HepG2 (cell line): ENCODE measurements at regions not wholly inside any gene's neighbourhood (a gene's known extent, or its start where the extent isn't known, plus 50 kb on each side); places are given as distances from the start of the nearest gene placed in this dataset.

ENCODE experiments used
- ATAC-seq: fragments of 200-7000 bp; cut with Tn5 transposase; 3 replicates; pipeline ENCODE4 v1.9.1; 2020; ENCODE audit warnings: mild to moderate bottlenecking, moderate library complexity
- BruUV-seq: library from RNA; stranded (reverse); fragments of 400-500 nt; replicated peaks from 2 replicates; lab custom pipeline; 2021; lab: Mats Ljungman, UMichigan
- CTCF ChIA-PET: fragments of 300-600 bp; formaldehyde crosslinking; extraction: SDS; loops from one replicate; lab custom pipeline; 2021; ENCODE audit warnings: low total read pairs, inconsistent platforms, low intra/inter-chr PET ratio; lab: Yijun Ruan, JAX
- POLR2A ChIA-PET: fragments of 350-600 bp; sonication (Branson Sonifier 250); formaldehyde crosslinking; loops from one replicate; lab custom pipeline; 2020; ENCODE audit warnings: antibody characterized with exemption, inconsistent platforms; lab: Yijun Ruan, JAX
- DNase-seq: peaks from one replicate; pipeline ENCODE4 v3.0.0-alpha.2; 2015; ENCODE audit warnings: low spot score
- FAIRE-seq: peaks from 3 replicates; lab custom pipeline; 2011; peaks lifted over from hg19 to GRCh38; lab: Jason Lieb, UNC
- H2AFZ ChIP-seq: one replicate; pipeline ENCODE4 v1.6.1; 2011; ENCODE audit warnings: low read length, inconsistent platforms
- H3K27ac ChIP-seq: fragments of 300-600 bp; 3 replicates; pipeline ENCODE4 v1.8.0; 2011; ENCODE audit warnings: mixed run types, mild to moderate bottlenecking, mixed read lengths, low read length, inconsistent platforms; ENCODE audit not compliant: insufficient read depth; ENCODE audit errors: extremely low read length
- H3K27me3 ChIP-seq, 2 experiments: fragments of 200-600 bp in 1 of 2; 2 replicates in 1 of 2; 3 replicates in 1 of 2; pipeline versions ENCODE4 v1.6.0 to v1.8.0; 2011; ENCODE audit warnings: low read length in 2 of 2, mild to moderate bottlenecking in 2 of 2, moderate library complexity in 2 of 2, inconsistent platforms in 1 of 2; ENCODE audit not compliant: insufficient read depth in 2 of 2, control insufficient read depth in 1 of 2
- H3K36me3 ChIP-seq, 2 experiments: fragments of 200-600 bp in 1 of 2; replicated peaks in 1 of 2; 2 replicates in 1 of 2; 3 replicates in 1 of 2; pipeline versions ENCODE4 v1.5.1 to v1.8.0; 2011; ENCODE audit warnings: low read length in 2 of 2, inconsistent platforms in 1 of 2; ENCODE audit not compliant: insufficient read depth in 2 of 2, control insufficient read depth in 1 of 2
- H3K4me1 ChIP-seq: 2 replicates; pipeline ENCODE4 v1.5.1; 2012; ENCODE audit warnings: low read length, inconsistent platforms; ENCODE audit not compliant: insufficient read depth
- H3K4me2 ChIP-seq: 2 replicates; pipeline ENCODE4 v1.6.0; 2011; ENCODE audit warnings: low read depth, low read length, inconsistent platforms
- H3K4me3 ChIP-seq, 3 experiments: fragments of 200-600 bp in 1 of 3; sonication (generic), shearing (Covaris generic) in 1 of 3; replicated peaks in 1 of 3; 2 replicates each; pipeline ENCODE4 v1.5.1; 2011 to 2016; ENCODE audit warnings: low read length in 3 of 3, inconsistent platforms in 2 of 3, low read depth in 2 of 3, mild to moderate bottlenecking in 2 of 3, control low read depth in 1 of 3, mixed read lengths in 1 of 3; ENCODE audit not compliant: insufficient read depth in 1 of 3
- H3K79me2 ChIP-seq: one replicate; pipeline ENCODE4 v1.6.1; 2011; ENCODE audit warnings: low read length, inconsistent platforms; ENCODE audit not compliant: insufficient read depth
- H3K9ac ChIP-seq: 2 replicates; pipeline ENCODE4 v1.6.0; 2011; ENCODE audit warnings: mild to moderate bottlenecking, low read depth, low read length, inconsistent platforms; ENCODE audit not compliant: insufficient read depth
- H3K9me3 ChIP-seq: 2 replicates; pipeline ENCODE4 v1.5.1; 2012; ENCODE audit warnings: mild to moderate bottlenecking, low read length
- H4K20me1 ChIP-seq: 2 replicates; pipeline ENCODE4 v1.6.0; 2011; ENCODE audit warnings: inconsistent platforms, mild to moderate bottlenecking, low read length, moderate library complexity; ENCODE audit not compliant: insufficient read depth
- CENPT ChIP-seq: sonication (generic); formaldehyde crosslinking; IDR thresholded peaks from 2 replicates; pipeline ENCODE4 v1.8.0; 2022; ENCODE audit warnings: low read depth, mild to moderate bottlenecking, moderate library complexity, missing genetic modification reagents
- FIP1L1 ChIP-seq: fragments of 200-400 bp; formaldehyde crosslinking; IDR thresholded peaks from 2 replicates; pipeline ENCODE4 v1.6.1; 2018; ENCODE audit warnings: low read depth, mild to moderate bottlenecking, low read length, moderate library complexity, borderline replicate concordance; ENCODE audit not compliant: insufficient read depth
- HOXA5 ChIP-seq: sonication (generic); formaldehyde crosslinking; IDR thresholded peaks from 2 replicates; pipeline ENCODE4 v1.4.0; 2020; ENCODE audit warnings: missing genetic modification reagents
- SP1 ChIP-seq, 2 experiments: fragments of 450-650 bp in 1 of 2; sonication (generic) in 1 of 2; formaldehyde crosslinking in 1 of 2; IDR thresholded peaks; 2 replicates each; pipeline versions ENCODE4 v1.4.0 to v1.6.1; 2016 to 2020; ENCODE audit warnings: missing genetic modification reagents in 1 of 2
- TARDBP ChIP-seq: sonication (generic); formaldehyde crosslinking; IDR thresholded peaks from 2 replicates; pipeline ENCODE4 v1.8.0; 2022; ENCODE audit warnings: mild to moderate bottlenecking, missing genetic modification reagents
- ZNF543 ChIP-seq: sonication (generic); formaldehyde crosslinking; IDR thresholded peaks from 2 replicates; pipeline ENCODE4 v1.4.0; 2020; ENCODE audit warnings: mild to moderate bottlenecking, missing genetic modification reagents
- WGBS: methylation state at CpG from one replicate; pipeline ENCODE4 v1.1.6; 2017; ENCODE audit warnings: low lambda C conversion rate; 5-methylcytosine and 5-hydroxymethylcytosine counted together
- in situ Hi-C: cut with HindIII; loops from 2 replicates; pipeline ENCODE4 v1.10.0; 2017; ENCODE audit warnings: low pct_unique_long_range_greater_than_20kb; ENCODE audit not compliant: extremely low pct_ligation_motif_present
- intact Hi-C: fragments of 100-400 bp; cut with micrococcal nuclease; formaldehyde crosslinking; loops from one replicate; pipeline ENCODE4 v1.10.0; 2022; ENCODE audit not compliant: unreplicated experiment
- TF ChIP-seq, protein P1 (sequence below): sonication (generic); formaldehyde crosslinking; IDR thresholded peaks from 2 replicates; pipeline ENCODE4 v1.8.0; 2022; ENCODE audit warnings: mild to moderate bottlenecking, missing genetic modification reagents; ENCODE audit not compliant: insufficient replicate concordance
- TF ChIP-seq, protein P2 (sequence below): sonication (generic); formaldehyde crosslinking; IDR thresholded peaks from 2 replicates; pipeline ENCODE4 v1.8.0; 2022; ENCODE audit warnings: low read depth, missing genetic modification reagents
- TF ChIP-seq, protein P3 (sequence below): sonication (generic); formaldehyde crosslinking; IDR thresholded peaks from 2 replicates; pipeline ENCODE4 v1.8.0; 2023; ENCODE audit warnings: mild to moderate bottlenecking, missing genetic modification reagents
- TF ChIP-seq, protein P4 (sequence below): sonication (generic); formaldehyde crosslinking; IDR thresholded peaks from 2 replicates; pipeline ENCODE4 v1.4.0; 2020; ENCODE audit warnings: missing genetic modification reagents
- TF ChIP-seq, protein P5 (sequence below): sonication (generic); formaldehyde crosslinking; IDR thresholded peaks from 2 replicates; pipeline ENCODE4 v1.5.0; 2020; ENCODE audit warnings: mild to moderate bottlenecking, missing genetic modification reagents
- TF ChIP-seq, protein P6 (sequence below): sonication (generic); formaldehyde crosslinking; IDR thresholded peaks from 2 replicates; pipeline ENCODE4 v1.4.0; 2020; ENCODE audit warnings: missing genetic modification reagents

DNA sequence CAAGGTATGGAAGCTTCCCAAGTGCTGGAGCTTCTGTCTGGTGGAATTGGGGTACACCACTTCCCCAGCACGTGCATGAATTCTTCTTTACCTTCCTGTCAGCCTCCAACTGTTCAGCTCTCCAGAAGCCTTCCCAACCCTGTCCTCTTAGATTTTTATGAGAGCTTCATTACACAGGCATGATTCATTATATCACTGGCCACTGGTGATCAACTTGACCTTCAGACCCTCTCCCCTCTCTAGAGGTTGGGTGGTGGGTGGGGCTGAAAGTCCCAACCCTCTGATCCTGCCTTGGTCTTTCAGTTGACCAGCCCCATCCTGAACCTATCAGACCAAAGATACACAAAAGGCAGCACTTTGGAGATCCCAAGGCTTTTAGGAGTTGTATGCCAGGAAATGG lies 795.7 kb upstream of the SOX9 start:
- no peak overlapping the region for H3K27ac ChIP-seq
- no peak overlapping the region for H2AFZ ChIP-seq
- no peak overlapping the region for H3K4me3 ChIP-seq
- CTCF ChIA-PET, result no interaction called here
- no peak overlapping the region for H3K4me2 ChIP-seq
- DNase-seq (no peak), ATAC-seq (no peak), FAIRE-seq (no peak)
- H3K79me2 ChIP-seq, result no peaks in the 10 kb centered on the region
- BruUV-seq, result no TSS peak
- no peaks in the 10 kb centered on the region for H3K36me3 ChIP-seq
- H3K9me3 ChIP-seq, result peaks cover 30% of the 10 kb centered on the region
- no peaks in the 10 kb centered on the region for H3K4me1 ChIP-seq
- H4K20me1 ChIP-seq, result no peaks in the 10 kb centered on the region
- 8% methylated on average over 1 of the region's 1 CpG for WGBS
- intact Hi-C loops (no loop called here), in situ Hi-C loops (no loop called here)
- H3K27me3 ChIP-seq, result no peaks in the 10 kb centered on the region
- no peak overlapping the region for H3K9ac ChIP-seq
- POLR2A ChIA-PET, result no interaction called here
- TF ChIP-seq HOXA5 (no peak), ZNF543 (CRISPR knock-in tag) (no peak), CENPT (CRISPR knock-in tag) (no peak), SP1 (IDR thresholded peaks at IDR 0.05) (no peak), SP1 (CRISPR knock-in tag; IDR thresholded peaks at IDR 0.05) (no peak), TARDBP (CRISPR knock-in tag) (no peak), FIP1L1 (no peak)
- TF ChIP-seq, protein P1, sequence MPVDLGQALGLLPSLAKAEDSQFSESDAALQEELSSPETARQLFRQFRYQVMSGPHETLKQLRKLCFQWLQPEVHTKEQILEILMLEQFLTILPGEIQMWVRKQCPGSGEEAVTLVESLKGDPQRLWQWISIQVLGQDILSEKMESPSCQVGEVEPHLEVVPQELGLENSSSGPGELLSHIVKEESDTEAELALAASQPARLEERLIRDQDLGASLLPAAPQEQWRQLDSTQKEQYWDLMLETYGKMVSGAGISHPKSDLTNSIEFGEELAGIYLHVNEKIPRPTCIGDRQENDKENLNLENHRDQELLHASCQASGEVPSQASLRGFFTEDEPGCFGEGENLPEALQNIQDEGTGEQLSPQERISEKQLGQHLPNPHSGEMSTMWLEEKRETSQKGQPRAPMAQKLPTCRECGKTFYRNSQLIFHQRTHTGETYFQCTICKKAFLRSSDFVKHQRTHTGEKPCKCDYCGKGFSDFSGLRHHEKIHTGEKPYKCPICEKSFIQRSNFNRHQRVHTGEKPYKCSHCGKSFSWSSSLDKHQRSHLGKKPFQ (CRISPR knock-in tag), result no peak
- TF ChIP-seq, protein P2, sequence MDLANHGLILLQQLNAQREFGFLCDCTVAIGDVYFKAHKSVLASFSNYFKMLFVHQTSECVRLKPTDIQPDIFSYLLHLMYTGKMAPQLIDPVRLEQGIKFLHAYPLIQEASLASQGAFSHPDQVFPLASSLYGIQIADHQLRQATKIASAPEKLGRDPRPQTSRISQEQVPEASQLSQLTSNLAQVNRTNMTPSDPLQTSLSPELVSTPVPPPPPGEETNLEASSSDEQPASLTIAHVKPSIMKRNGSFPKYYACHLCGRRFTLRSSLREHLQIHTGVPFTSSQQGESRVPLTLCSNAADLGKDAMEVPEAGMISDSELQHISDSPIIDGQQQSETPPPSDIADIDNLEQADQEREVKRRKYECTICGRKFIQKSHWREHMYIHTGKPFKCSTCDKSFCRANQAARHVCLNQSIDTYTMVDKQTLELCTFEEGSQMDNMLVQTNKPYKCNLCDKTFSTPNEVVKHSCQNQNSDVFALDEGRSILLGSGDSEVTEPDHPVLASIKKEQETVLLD (CRISPR knock-in tag), result no peak
- TF ChIP-seq, protein P3, sequence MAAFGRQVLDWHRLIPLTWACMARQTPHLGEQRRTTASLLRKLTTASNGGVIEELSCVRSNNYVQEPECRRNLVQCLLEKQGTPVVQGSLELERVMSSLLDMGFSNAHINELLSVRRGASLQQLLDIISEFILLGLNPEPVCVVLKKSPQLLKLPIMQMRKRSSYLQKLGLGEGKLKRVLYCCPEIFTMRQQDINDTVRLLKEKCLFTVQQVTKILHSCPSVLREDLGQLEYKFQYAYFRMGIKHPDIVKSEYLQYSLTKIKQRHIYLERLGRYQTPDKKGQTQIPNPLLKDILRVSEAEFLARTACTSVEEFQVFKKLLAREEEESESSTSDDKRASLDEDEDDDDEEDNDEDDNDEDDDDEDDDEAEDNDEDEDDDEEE (CRISPR knock-in tag), result no peak
- TF ChIP-seq, protein P4, sequence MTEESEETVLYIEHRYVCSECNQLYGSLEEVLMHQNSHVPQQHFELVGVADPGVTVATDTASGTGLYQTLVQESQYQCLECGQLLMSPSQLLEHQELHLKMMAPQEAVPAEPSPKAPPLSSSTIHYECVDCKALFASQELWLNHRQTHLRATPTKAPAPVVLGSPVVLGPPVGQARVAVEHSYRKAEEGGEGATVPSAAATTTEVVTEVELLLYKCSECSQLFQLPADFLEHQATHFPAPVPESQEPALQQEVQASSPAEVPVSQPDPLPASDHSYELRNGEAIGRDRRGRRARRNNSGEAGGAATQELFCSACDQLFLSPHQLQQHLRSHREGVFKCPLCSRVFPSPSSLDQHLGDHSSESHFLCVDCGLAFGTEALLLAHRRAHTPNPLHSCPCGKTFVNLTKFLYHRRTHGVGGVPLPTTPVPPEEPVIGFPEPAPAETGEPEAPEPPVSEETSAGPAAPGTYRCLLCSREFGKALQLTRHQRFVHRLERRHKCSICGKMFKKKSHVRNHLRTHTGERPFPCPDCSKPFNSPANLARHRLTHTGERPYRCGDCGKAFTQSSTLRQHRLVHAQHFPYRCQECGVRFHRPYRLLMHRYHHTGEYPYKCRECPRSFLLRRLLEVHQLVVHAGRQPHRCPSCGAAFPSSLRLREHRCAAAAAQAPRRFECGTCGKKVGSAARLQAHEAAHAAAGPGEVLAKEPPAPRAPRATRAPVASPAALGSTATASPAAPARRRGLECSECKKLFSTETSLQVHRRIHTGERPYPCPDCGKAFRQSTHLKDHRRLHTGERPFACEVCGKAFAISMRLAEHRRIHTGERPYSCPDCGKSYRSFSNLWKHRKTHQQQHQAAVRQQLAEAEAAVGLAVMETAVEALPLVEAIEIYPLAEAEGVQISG (CRISPR knock-in tag), result no peak
- TF ChIP-seq, protein P5, sequence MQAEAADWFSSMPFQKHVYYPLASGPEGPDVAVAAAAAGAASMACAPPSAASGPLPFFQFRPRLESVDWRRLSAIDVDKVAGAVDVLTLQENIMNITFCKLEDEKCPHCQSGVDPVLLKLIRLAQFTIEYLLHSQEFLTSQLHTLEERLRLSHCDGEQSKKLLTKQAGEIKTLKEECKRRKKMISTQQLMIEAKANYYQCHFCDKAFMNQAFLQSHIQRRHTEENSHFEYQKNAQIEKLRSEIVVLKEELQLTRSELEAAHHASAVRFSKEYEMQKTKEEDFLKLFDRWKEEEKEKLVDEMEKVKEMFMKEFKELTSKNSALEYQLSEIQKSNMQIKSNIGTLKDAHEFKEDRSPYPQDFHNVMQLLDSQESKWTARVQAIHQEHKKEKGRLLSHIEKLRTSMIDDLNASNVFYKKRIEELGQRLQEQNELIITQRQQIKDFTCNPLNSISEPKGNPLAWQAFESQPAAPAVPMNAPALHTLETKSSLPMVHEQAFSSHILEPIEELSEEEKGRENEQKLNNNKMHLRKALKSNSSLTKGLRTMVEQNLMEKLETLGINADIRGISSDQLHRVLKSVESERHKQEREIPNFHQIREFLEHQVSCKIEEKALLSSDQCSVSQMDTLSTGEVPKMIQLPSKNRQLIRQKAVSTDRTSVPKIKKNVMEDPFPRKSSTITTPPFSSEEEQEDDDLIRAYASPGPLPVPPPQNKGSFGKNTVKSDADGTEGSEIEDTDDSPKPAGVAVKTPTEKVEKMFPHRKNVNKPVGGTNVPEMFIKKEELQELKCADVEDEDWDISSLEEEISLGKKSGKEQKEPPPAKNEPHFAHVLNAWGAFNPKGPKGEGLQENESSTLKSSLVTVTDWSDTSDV (CRISPR knock-in tag), result no peak
- TF ChIP-seq, protein P6, sequence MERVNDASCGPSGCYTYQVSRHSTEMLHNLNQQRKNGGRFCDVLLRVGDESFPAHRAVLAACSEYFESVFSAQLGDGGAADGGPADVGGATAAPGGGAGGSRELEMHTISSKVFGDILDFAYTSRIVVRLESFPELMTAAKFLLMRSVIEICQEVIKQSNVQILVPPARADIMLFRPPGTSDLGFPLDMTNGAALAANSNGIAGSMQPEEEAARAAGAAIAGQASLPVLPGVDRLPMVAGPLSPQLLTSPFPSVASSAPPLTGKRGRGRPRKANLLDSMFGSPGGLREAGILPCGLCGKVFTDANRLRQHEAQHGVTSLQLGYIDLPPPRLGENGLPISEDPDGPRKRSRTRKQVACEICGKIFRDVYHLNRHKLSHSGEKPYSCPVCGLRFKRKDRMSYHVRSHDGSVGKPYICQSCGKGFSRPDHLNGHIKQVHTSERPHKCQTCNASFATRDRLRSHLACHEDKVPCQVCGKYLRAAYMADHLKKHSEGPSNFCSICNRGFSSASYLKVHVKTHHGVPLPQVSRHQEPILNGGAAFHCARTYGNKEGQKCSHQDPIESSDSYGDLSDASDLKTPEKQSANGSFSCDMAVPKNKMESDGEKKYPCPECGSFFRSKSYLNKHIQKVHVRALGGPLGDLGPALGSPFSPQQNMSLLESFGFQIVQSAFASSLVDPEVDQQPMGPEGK (CRISPR knock-in tag), result no peak
